ENCODE measurements at regions not wholly inside any gene's neighbourhood (a gene's known extent, or its start where the extent isn't known, plus 50 kb on each side); places are given as distances from the start of the nearest gene placed in this dataset.
"Not testable (repeated sequence)": the region's sequence is repeated elsewhere in the genome, so short reads cannot be mapped to it uniquely, and the experiment has no call there.

GRCh38 chr9:107772988-107773387, 283.4 kb upstream of the KLF4 start:
- no peak overlapping the region for H3K4me3 ChIP-seq (replicated peaks; ENCODE audit: low read depth, low read length)
- TF ChIP-seq CTCF (IDR thresholded peaks at IDR 0.05; ENCODE audit: low read depth, low read length, missing control alignments): no peak
- no peak for DNase-seq (ENCODE audit: extremely low read depth, low read depth)

- no peak overlapping the region for H3K4me3 ChIP-seq (replicated peaks; ENCODE audit: low read depth, low read length)
Observed at GRCh38 chr9:107770716-107771115, 281.1 kb upstream of the KLF4 start.

GRCh38 chr9:107768224-107768623, 278.7 kb upstream of the KLF4 start:
- TF ChIP-seq CTCF (IDR thresholded peaks at IDR 0.05; ENCODE audit: low read depth, low read length, missing control alignments): no peak
- no peak overlapping the region for H3K4me3 ChIP-seq (replicated peaks; ENCODE audit: low read depth, low read length)
- no peak for DNase-seq (ENCODE audit: extremely low read depth, low read depth)

More at GRCh38 chr9:107770716-107771115, 281.1 kb upstream of the KLF4 start:
- TF ChIP-seq CTCF (IDR thresholded peaks at IDR 0.05; ENCODE audit: low read depth, low read length, missing control alignments): no peak
- DNase-seq (ENCODE audit: extremely low read depth, low read depth): no peak

- no peak for TF ChIP-seq CTCF (IDR thresholded peaks at IDR 0.05; ENCODE audit: low read depth, low read length, missing control alignments)
- DNase-seq (ENCODE audit: extremely low read depth, low read depth): no peak
- H3K4me3 ChIP-seq (replicated peaks; ENCODE audit: low read depth, low read length): no peak overlapping the region
Observed at GRCh38 chr9:107767711-107768110, 278.1 kb upstream of the KLF4 start.

- H3K4me3 ChIP-seq (replicated peaks; ENCODE audit: low read depth, low read length); DNase-seq (ENCODE audit: extremely low read depth, low read depth): not testable (repeated sequence)
Observed at GRCh38 chr9:107763469-107763868, 273.9 kb upstream of the KLF4 start.

GRCh38 chr9:107761307-107761706, 271.7 kb upstream of the KLF4 start:
- TF ChIP-seq CTCF (IDR thresholded peaks at IDR 0.05; ENCODE audit: low read depth, low read length, missing control alignments): no peak
- DNase-seq (ENCODE audit: extremely low read depth, low read depth): no peak
- H3K4me3 ChIP-seq (replicated peaks; ENCODE audit: low read depth, low read length): no peak overlapping the region

- no peak for DNase-seq (ENCODE audit: extremely low read depth, low read depth)
- TF ChIP-seq CTCF (IDR thresholded peaks at IDR 0.05; ENCODE audit: low read depth, low read length, missing control alignments): no peak
- H3K4me3 ChIP-seq (replicated peaks; ENCODE audit: low read depth, low read length): no peak overlapping the region
Observed at GRCh38 chr9:107760469-107761242, 271.1 kb upstream of the KLF4 start.

All from HFF-Myc (cell line).